HepG2 (cell line): ENCODE measurements at regions not wholly inside any gene's neighbourhood (a gene's known extent, or its start where the extent isn't known, plus 50 kb on each side); places are given as distances from the start of the nearest gene placed in this dataset.

Experiments used
- ARNTL ChIP-seq: sonication (generic); formaldehyde crosslinking; IDR thresholded peaks from 2 replicates; pipeline ENCODE4 v1.4.0; 2020; ENCODE audit warnings: mild to moderate bottlenecking, missing genetic modification reagents
- FOXJ3 ChIP-seq: sonication (generic); formaldehyde crosslinking; IDR thresholded peaks from 2 replicates; pipeline ENCODE4 v1.4.0; 2020; ENCODE audit warnings: missing genetic modification reagents, mild to moderate bottlenecking, borderline replicate concordance
- KDM4B ChIP-seq: sonication (generic); formaldehyde crosslinking; IDR thresholded peaks from 2 replicates; pipeline ENCODE4 v1.4.0; 2020; ENCODE audit warnings: missing genetic modification reagents
- KLF16 ChIP-seq, 2 experiments: sonication (generic) in 1 of 2; formaldehyde crosslinking in 1 of 2; IDR thresholded peaks; 2 replicates each; pipeline versions ENCODE4 v1.6.1 to v1.8.0; 2016 to 2023; ENCODE audit warnings: missing genetic modification reagents in 2 of 2, missing compliant biosample characterization in 1 of 2
- PRMT3 ChIP-seq: sonication (generic); formaldehyde crosslinking; IDR thresholded peaks from 2 replicates; pipeline ENCODE4 v1.8.1; 2022; ENCODE audit warnings: low read depth, mild to moderate bottlenecking, moderate library complexity, missing genetic modification reagents, borderline replicate concordance
- SALL2 ChIP-seq: sonication (generic); formaldehyde crosslinking; IDR thresholded peaks from 2 replicates; pipeline ENCODE4 v1.8.1; 2023; ENCODE audit warnings: mild to moderate bottlenecking, missing genetic modification reagents, inconsistent platforms
- TOPORS ChIP-seq: sonication (generic); formaldehyde crosslinking; IDR thresholded peaks from 2 replicates; pipeline ENCODE4 v1.8.0; 2023; ENCODE audit warnings: mild to moderate bottlenecking, missing genetic modification reagents
- YEATS4 ChIP-seq: sonication (generic); formaldehyde crosslinking; IDR thresholded peaks from 2 replicates; pipeline ENCODE4 v1.4.0; 2020; ENCODE audit warnings: missing genetic modification reagents, borderline replicate concordance
- ZNF20 ChIP-seq: sonication (generic); formaldehyde crosslinking; IDR thresholded peaks from 2 replicates; pipeline ENCODE4 v1.4.0; 2020; ENCODE audit warnings: mild to moderate bottlenecking, moderate library complexity, missing genetic modification reagents
- ZNF260 ChIP-seq: sonication (generic); formaldehyde crosslinking; IDR thresholded peaks from 2 replicates; pipeline ENCODE4 v1.4.0; 2020; ENCODE audit warnings: missing genetic modification reagents, low read depth, mild to moderate bottlenecking, borderline replicate concordance
- ZNF589 ChIP-seq: sonication (generic); formaldehyde crosslinking; conservative IDR thresholded peaks from 2 replicates; pipeline ENCODE4 v1.8.0; 2022; ENCODE audit warnings: mild to moderate bottlenecking, moderate library complexity, missing genetic modification reagents
- ZNF703 ChIP-seq: sonication (generic); formaldehyde crosslinking; IDR thresholded peaks from 2 replicates; pipeline ENCODE4 v1.5.1; 2020; ENCODE audit warnings: missing genetic modification reagents, mild to moderate bottlenecking, moderate library complexity, borderline replicate concordance
- ZNF792 ChIP-seq: IDR thresholded peaks from 2 replicates; pipeline ENCODE4 v1.6.1; 2016
- ZNF841 ChIP-seq: sonication (generic); formaldehyde crosslinking; IDR thresholded peaks from 2 replicates; pipeline ENCODE4 v1.8.1; 2023; ENCODE audit warnings: missing genetic modification reagents, borderline replicate concordance
- TF ChIP-seq, protein P1 (sequence below): sonication (generic); formaldehyde crosslinking; IDR thresholded peaks from 2 replicates; pipeline ENCODE4 v1.4.0; 2020; ENCODE audit warnings: mild to moderate bottlenecking, missing genetic modification reagents
- TF ChIP-seq, protein P2 (sequence below): sonication (generic); formaldehyde crosslinking; IDR thresholded peaks from 2 replicates; pipeline ENCODE4 v1.4.0; 2020; ENCODE audit warnings: mild to moderate bottlenecking, missing genetic modification reagents
- TF ChIP-seq, protein P3 (sequence below): IDR thresholded peaks from 2 replicates; pipeline ENCODE4 v1.6.1; 2016
- TF ChIP-seq, protein P4 (sequence below): sonication (generic); formaldehyde crosslinking; IDR thresholded peaks from 2 replicates; pipeline ENCODE4 v1.8.1; 2023; ENCODE audit warnings: mild to moderate bottlenecking, missing genetic modification reagents, borderline replicate concordance
- TF ChIP-seq, protein P5 (sequence below): sonication (generic); formaldehyde crosslinking; IDR thresholded peaks from 2 replicates; pipeline ENCODE4 v1.5.0; 2020; ENCODE audit warnings: mild to moderate bottlenecking, missing genetic modification reagents

DNA sequence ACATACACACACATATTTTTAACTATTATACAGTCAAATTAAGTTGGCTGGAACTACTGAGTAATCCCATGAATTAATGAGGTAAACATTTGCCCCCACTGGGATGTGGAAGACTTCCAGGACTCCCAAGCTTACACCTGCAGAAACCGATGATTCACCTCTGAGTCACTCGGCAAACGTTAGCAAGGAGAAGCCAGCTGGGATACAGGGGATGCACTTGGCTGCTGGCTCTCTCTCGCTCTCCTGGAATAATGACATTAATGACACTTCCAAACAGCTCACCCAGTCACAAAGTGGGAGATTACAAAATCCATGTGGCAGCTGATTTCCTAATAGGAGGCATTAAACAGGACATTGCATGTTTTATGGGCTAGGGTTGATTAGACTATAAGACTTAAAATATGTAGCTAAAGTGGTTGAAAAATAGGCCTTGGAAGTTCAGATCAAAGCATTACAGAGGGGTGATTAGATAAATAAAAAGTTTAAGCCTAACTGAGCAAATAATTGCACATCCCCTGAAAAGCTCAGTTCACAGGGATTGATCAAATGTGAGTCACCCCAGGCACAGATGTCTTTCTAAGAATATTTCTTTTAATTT lies 500.9 kb downstream of the SOX2 start (continued):
- TF ChIP-seq, protein P1, sequence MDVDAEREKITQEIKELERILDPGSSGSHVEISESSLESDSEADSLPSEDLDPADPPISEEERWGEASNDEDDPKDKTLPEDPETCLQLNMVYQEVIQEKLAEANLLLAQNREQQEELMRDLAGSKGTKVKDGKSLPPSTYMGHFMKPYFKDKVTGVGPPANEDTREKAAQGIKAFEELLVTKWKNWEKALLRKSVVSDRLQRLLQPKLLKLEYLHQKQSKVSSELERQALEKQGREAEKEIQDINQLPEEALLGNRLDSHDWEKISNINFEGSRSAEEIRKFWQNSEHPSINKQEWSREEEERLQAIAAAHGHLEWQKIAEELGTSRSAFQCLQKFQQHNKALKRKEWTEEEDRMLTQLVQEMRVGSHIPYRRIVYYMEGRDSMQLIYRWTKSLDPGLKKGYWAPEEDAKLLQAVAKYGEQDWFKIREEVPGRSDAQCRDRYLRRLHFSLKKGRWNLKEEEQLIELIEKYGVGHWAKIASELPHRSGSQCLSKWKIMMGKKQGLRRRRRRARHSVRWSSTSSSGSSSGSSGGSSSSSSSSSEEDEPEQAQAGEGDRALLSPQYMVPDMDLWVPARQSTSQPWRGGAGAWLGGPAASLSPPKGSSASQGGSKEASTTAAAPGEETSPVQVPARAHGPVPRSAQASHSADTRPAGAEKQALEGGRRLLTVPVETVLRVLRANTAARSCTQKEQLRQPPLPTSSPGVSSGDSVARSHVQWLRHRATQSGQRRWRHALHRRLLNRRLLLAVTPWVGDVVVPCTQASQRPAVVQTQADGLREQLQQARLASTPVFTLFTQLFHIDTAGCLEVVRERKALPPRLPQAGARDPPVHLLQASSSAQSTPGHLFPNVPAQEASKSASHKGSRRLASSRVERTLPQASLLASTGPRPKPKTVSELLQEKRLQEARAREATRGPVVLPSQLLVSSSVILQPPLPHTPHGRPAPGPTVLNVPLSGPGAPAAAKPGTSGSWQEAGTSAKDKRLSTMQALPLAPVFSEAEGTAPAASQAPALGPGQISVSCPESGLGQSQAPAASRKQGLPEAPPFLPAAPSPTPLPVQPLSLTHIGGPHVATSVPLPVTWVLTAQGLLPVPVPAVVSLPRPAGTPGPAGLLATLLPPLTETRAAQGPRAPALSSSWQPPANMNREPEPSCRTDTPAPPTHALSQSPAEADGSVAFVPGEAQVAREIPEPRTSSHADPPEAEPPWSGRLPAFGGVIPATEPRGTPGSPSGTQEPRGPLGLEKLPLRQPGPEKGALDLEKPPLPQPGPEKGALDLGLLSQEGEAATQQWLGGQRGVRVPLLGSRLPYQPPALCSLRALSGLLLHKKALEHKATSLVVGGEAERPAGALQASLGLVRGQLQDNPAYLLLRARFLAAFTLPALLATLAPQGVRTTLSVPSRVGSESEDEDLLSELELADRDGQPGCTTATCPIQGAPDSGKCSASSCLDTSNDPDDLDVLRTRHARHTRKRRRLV (CRISPR knock-in tag), result no peak
- TF ChIP-seq ZNF703 (CRISPR knock-in tag), result no peak
- 0 out of 2 replicates have a peak, but pooled peaks have one; percentile 26 for TF ChIP-seq ZNF792
- no peak for TF ChIP-seq YEATS4
- TF ChIP-seq, protein P2, sequence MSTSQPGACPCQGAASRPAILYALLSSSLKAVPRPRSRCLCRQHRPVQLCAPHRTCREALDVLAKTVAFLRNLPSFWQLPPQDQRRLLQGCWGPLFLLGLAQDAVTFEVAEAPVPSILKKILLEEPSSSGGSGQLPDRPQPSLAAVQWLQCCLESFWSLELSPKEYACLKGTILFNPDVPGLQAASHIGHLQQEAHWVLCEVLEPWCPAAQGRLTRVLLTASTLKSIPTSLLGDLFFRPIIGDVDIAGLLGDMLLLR (CRISPR knock-in tag), result no peak
- no peak for TF ChIP-seq ZNF589 (CRISPR knock-in tag)
- no peak for TF ChIP-seq ZNF260
- no peak for TF ChIP-seq ARNTL (CRISPR knock-in tag)
- no peak for TF ChIP-seq PRMT3 (CRISPR knock-in tag)
- peak in 1 of 2 experiments; percentile 30; a peak in 1 of 4 replicates for TF ChIP-seq KLF16 (CRISPR knock-in tag; IDR thresholded peaks at IDR 0.05)
- TF ChIP-seq, protein P3, sequence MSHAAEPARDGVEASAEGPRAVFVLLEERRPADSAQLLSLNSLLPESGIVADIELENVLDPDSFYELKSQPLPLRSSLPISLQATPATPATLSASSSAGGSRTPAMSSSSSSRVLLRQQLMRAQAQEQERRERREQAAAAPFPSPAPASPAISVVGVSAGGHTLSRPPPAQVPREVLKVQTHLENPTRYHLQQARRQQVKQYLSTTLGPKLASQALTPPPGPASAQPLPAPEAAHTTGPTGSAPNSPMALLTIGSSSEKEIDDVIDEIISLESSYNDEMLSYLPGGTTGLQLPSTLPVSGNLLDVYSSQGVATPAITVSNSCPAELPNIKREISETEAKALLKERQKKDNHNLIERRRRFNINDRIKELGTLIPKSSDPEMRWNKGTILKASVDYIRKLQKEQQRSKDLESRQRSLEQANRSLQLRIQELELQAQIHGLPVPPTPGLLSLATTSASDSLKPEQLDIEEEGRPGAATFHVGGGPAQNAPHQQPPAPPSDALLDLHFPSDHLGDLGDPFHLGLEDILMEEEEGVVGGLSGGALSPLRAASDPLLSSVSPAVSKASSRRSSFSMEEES (CRISPR knock-in tag), result 0 out of 2 replicates have a peak, but pooled peaks have one; percentile 20
- no peak for TF ChIP-seq ZNF20 (CRISPR knock-in tag)
- TF ChIP-seq ZNF841 (CRISPR knock-in tag), result no peak
- TF ChIP-seq TOPORS, result no peak
- TF ChIP-seq FOXJ3 (CRISPR knock-in tag), result 0 out of 2 replicates have a peak, but pooled peaks have one; percentile 37
- TF ChIP-seq, protein P4, sequence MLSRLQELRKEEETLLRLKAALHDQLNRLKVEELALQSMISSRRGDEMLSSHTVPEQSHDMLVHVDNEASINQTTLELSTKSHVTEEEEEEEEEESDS (CRISPR knock-in tag), result no peak
- TF ChIP-seq SALL2 (CRISPR knock-in tag), result no peak
- TF ChIP-seq, protein P5, sequence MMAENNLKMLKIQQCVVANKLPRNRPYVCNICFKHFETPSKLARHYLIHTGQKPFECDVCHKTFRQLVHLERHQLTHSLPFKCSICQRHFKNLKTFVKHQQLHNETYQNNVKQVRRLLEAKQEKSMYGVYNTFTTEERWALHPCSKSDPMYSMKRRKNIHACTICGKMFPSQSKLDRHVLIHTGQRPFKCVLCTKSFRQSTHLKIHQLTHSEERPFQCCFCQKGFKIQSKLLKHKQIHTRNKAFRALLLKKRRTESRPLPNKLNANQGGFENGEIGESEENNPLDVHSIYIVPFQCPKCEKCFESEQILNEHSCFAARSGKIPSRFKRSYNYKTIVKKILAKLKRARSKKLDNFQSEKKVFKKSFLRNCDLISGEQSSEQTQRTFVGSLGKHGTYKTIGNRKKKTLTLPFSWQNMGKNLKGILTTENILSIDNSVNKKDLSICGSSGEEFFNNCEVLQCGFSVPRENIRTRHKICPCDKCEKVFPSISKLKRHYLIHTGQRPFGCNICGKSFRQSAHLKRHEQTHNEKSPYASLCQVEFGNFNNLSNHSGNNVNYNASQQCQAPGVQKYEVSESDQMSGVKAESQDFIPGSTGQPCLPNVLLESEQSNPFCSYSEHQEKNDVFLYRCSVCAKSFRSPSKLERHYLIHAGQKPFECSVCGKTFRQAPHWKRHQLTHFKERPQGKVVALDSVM (CRISPR knock-in tag), result no peak
- TF ChIP-seq KDM4B, result no peak
